ENCODE measurements at regions not wholly inside any gene's neighbourhood (a gene's known extent, or its start where the extent isn't known, plus 50 kb on each side); places are given as distances from the start of the nearest gene placed in this dataset.
"Not testable (repeated sequence)": the region's sequence is repeated elsewhere in the genome, so short reads cannot be mapped to it uniquely, and the experiment has no call there.

- DNase-seq, result no peak
Measured at GRCh38 chr7:82624337-82624736, 180.8 kb upstream of the CACNA2D1 start.

- no peak for DNase-seq
Measured at GRCh38 chr7:82623812-82624211, 180.2 kb upstream of the CACNA2D1 start.

- no peak for DNase-seq
Measured at GRCh38 chr7:82617156-82617555, 173.6 kb upstream of the CACNA2D1 start.

GRCh38 chr7:82616059-82616728 is 172.6 kb upstream of the CACNA2D1 start:
- no peak for DNase-seq

- DNase-seq, result no peak
Measured at GRCh38 chr7:82615527-82615926, 171.9 kb upstream of the CACNA2D1 start.

GRCh38 chr7:82609746-82610145 is 166.2 kb upstream of the CACNA2D1 start:
- DNase-seq, result no peak

GRCh38 chr7:82605247-82605864 is 161.8 kb upstream of the CACNA2D1 start:
- DNase-seq, result peak; percentile 68

- no peak for DNase-seq
Measured at GRCh38 chr7:82602066-82602465, 158.5 kb upstream of the CACNA2D1 start.

GRCh38 chr7:82600531-82600930 is 157.0 kb upstream of the CACNA2D1 start:
- DNase-seq, result no peak

GRCh38 chr7:82599895-82600294 is 156.3 kb upstream of the CACNA2D1 start:
- no peak for DNase-seq

- no peak for DNase-seq
Measured at GRCh38 chr7:82598958-82599357, 155.4 kb upstream of the CACNA2D1 start.

GRCh38 chr7:82595795-82596194 is 152.2 kb upstream of the CACNA2D1 start:
- DNase-seq, result not testable (repeated sequence)

GRCh38 chr7:82595176-82595575 is 151.6 kb upstream of the CACNA2D1 start:
- DNase-seq, result peak; percentile 23

GRCh38 chr7:82594665-82595064 is 151.1 kb upstream of the CACNA2D1 start:
- peak; percentile 73 for DNase-seq

- no peak for DNase-seq
Measured at GRCh38 chr7:82593780-82594179, 150.2 kb upstream of the CACNA2D1 start.

- DNase-seq, result no peak
Measured at GRCh38 chr7:82592416-82592815, 148.8 kb upstream of the CACNA2D1 start.

- DNase-seq, result no peak
Measured at GRCh38 chr7:82579047-82579446, 135.5 kb upstream of the CACNA2D1 start.

GRCh38 chr7:82578430-82578829 is 134.9 kb upstream of the CACNA2D1 start:
- DNase-seq, result no peak

- peak; percentile 66 for DNase-seq
Measured at GRCh38 chr7:82572195-82572880, 128.8 kb upstream of the CACNA2D1 start.

- not testable (repeated sequence) for DNase-seq
Measured at GRCh38 chr7:82571047-82571446, 127.5 kb upstream of the CACNA2D1 start.

- DNase-seq, result no peak
Measured at GRCh38 chr7:82567841-82568240, 124.3 kb upstream of the CACNA2D1 start.

GRCh38 chr7:82567356-82567755 is 123.8 kb upstream of the CACNA2D1 start:
- no peak for DNase-seq

GRCh38 chr7:82566752-82567151 is 123.2 kb upstream of the CACNA2D1 start:
- peak; percentile 15 for DNase-seq

- no peak for DNase-seq
Measured at GRCh38 chr7:82562716-82563404, 119.3 kb upstream of the CACNA2D1 start.

Measured in DMS79 treated with DMSO at 0.1 percent for 48 hours (cell line).